WTC11 (cell line): ENCODE measurements at regions not wholly inside any gene's neighbourhood (a gene's known extent, or its start where the extent isn't known, plus 50 kb on each side); places are given as distances from the start of the nearest gene placed in this dataset.

Source experiments
- ATAC-seq: fragments of 200-7000 bp; cut with Tn5 transposase; 2 replicates; pipeline ENCODE4 v1.10.0; 2021; ENCODE audit warnings: mild to moderate bottlenecking, moderate library complexity
- CTCF ChIA-PET: fragments of 300-600 bp; sonication (Branson Sonifier 250); formaldehyde crosslinking; loops from one replicate; lab custom pipeline; 2021; ENCODE audit warnings: antibody characterized with exemption; lab: Charles Lee
- POLR2A ChIA-PET: fragments of 350-600 bp; sonication (Branson Sonifier 250); formaldehyde crosslinking; loops from one replicate; lab custom pipeline; 2021; ENCODE audit warnings: antibody characterized with exemption; lab: Charles Lee
- DNase-seq: peaks from one replicate; pipeline ENCODE4 v3.0.0; 2021; ENCODE audit warnings: low spot score
- H3K27ac Mint-ChIP-seq: 2 replicates; pipeline ENCODE4 v1.8.0; 2021; ENCODE audit warnings: mixed read lengths
- H3K27me3 Mint-ChIP-seq: 2 replicates; pipeline ENCODE4 v1.8.0; 2021; ENCODE audit warnings: low read depth, mild to moderate bottlenecking, moderate library complexity, mixed read lengths
- H3K36me3 Mint-ChIP-seq: 2 replicates; pipeline ENCODE4 v1.8.0; 2021; ENCODE audit warnings: mixed read lengths
- H3K4me1 Mint-ChIP-seq: 2 replicates; pipeline ENCODE4 v1.8.0; 2022; ENCODE audit warnings: mixed read lengths
- H3K4me3 Mint-ChIP-seq: 2 replicates; pipeline ENCODE4 v1.8.0; 2021; ENCODE audit warnings: mild to moderate bottlenecking, moderate library complexity, mixed read lengths
- H3K9me3 Mint-ChIP-seq: 2 replicates; pipeline ENCODE4 v1.8.0; 2021; ENCODE audit warnings: mixed read lengths
- HMGA2 ChIP-seq: fragments of 250-450 bp; sonication (Bioruptor Pico); IDR thresholded peaks from 2 replicates; pipeline ENCODE4 v1.4.0; 2021; ENCODE audit warnings: mild to moderate bottlenecking, moderate library complexity
- IRF2 ChIP-seq: sonication (generic); formaldehyde crosslinking; IDR thresholded peaks from 2 replicates; pipeline ENCODE4 v1.8.0; 2022; ENCODE audit warnings: low read depth, missing genetic modification reagents, borderline replicate concordance
- RORB ChIP-seq: fragments of 250-450 bp; sonication (Bioruptor Pico); IDR thresholded peaks from 2 replicates; pipeline ENCODE4 v1.9.0; 2021; ENCODE audit warnings: mild to moderate bottlenecking
- SMAD3 ChIP-seq: sonication (generic); formaldehyde crosslinking; IDR thresholded peaks from 2 replicates; pipeline ENCODE4 v1.8.0; 2022; ENCODE audit warnings: missing genetic modification reagents, mild to moderate bottlenecking, borderline replicate concordance
- SOX15 ChIP-seq: fragments of 250-450 bp; sonication (Bioruptor Pico); IDR thresholded peaks from 2 replicates; pipeline ENCODE4 v1.9.0; 2021; ENCODE audit warnings: mild to moderate bottlenecking
- TCF7 ChIP-seq: sonication (generic); formaldehyde crosslinking; IDR thresholded peaks from 2 replicates; pipeline ENCODE4 v1.8.0; 2022; ENCODE audit warnings: mild to moderate bottlenecking, low read depth, missing genetic modification reagents, moderate library complexity
- TEAD1 ChIP-seq: sonication (generic); formaldehyde crosslinking; IDR thresholded peaks from 2 replicates; pipeline ENCODE4 v1.8.0; 2022; ENCODE audit warnings: mild to moderate bottlenecking, missing genetic modification reagents
- TEAD4 ChIP-seq: sonication (generic); formaldehyde crosslinking; IDR thresholded peaks from 2 replicates; pipeline ENCODE4 v1.8.0; 2022; ENCODE audit warnings: mild to moderate bottlenecking, missing genetic modification reagents
- TF ChIP-seq, protein P1 (sequence below): fragments of 200-600 bp; IDR thresholded peaks from 2 replicates; pipeline ENCODE4 v1.8.0; 2022; ENCODE audit warnings: antibody characterized with exemption
- TF ChIP-seq, protein P2 (sequence below): sonication (generic); formaldehyde crosslinking; IDR thresholded peaks from 2 replicates; pipeline ENCODE4 v1.8.1; 2022; ENCODE audit warnings: low read depth, mild to moderate bottlenecking, moderate library complexity, missing genetic modification reagents, borderline replicate concordance
- TF ChIP-seq, protein P3 (sequence below): sonication (generic); formaldehyde crosslinking; IDR thresholded peaks from 2 replicates; pipeline ENCODE4 v1.8.0; 2023; ENCODE audit warnings: missing genetic modification reagents, mild to moderate bottlenecking, borderline replicate concordance

DNA sequence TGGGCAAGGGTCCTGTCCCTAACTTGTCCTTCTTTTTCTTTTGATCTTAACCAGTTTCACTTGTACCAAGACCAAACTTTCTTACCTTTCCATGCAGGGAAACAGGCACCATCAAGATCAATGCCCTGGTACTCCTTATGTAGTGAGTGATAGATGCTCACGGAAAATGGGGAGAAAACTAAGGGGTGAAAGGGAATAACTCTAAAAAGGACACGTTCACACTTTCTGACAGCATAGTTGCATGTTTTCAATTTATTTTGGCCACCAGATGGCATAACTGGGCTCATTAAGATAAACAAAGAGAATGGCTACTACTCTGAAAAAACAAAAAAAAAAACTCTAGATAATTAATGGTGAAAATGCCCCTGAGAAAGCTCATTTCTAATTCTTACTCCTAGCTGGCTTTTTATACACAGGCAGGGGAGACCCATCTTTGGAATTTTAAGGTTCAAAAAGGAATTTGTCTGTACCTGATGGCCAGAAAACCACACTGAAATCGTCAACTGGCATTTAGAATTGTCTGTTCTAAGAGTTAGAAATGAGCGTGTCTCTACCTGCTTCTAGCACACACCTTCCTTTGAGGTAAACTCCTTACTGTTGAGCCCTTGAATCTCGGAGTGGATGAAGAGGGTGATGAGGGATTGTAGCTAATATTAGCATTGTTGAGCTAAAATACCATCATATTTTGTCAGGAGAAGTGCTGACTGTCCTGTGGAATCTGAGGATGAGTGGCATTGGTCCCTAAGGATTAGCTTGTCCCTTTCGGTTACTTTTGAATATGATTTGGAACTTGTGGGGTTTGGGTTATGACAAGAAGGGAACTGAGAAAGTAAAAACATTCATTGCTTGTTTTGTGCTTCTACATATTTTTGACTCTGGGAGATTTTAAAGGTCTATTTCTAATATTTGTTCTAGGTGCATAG, 62.2 kb upstream of the DDR1 start:
- no peak for TF ChIP-seq IRF2 (CRISPR knock-in tag)
- TF ChIP-seq, protein P1, sequence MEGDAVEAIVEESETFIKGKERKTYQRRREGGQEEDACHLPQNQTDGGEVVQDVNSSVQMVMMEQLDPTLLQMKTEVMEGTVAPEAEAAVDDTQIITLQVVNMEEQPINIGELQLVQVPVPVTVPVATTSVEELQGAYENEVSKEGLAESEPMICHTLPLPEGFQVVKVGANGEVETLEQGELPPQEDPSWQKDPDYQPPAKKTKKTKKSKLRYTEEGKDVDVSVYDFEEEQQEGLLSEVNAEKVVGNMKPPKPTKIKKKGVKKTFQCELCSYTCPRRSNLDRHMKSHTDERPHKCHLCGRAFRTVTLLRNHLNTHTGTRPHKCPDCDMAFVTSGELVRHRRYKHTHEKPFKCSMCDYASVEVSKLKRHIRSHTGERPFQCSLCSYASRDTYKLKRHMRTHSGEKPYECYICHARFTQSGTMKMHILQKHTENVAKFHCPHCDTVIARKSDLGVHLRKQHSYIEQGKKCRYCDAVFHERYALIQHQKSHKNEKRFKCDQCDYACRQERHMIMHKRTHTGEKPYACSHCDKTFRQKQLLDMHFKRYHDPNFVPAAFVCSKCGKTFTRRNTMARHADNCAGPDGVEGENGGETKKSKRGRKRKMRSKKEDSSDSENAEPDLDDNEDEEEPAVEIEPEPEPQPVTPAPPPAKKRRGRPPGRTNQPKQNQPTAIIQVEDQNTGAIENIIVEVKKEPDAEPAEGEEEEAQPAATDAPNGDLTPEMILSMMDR, result peak; percentile 18; the same call in 1 of the 2 replicates
- H3K27me3 Mint-ChIP-seq, result no peaks in the 10 kb centered on the region
- ATAC-seq (peak; percentile 59), DNase-seq (no peak)
- H3K36me3 Mint-ChIP-seq, result no peaks in the 10 kb centered on the region
- H3K4me1 Mint-ChIP-seq, result peaks cover 30% of the 10 kb centered on the region
- H3K27ac Mint-ChIP-seq, result peak overlapping the region; percentile 54; the same call in 1 of the 2 replicates
- no peak overlapping the region for H3K4me3 Mint-ChIP-seq
- ChIA-PET POLR2A (interaction anchor here (1.1 kb wide), 1 partner anchor 59 kb away, joined by 4 read pairs; no protein-coding TSS in a partner anchor), CTCF (interaction anchor here (0.9 to 4.1 kb wide), 16 partner anchors 9 to 277 kb away, joined by 3 to 54 read pairs (median 6); partner anchors contain the start of genes DDR1 and VARS2)
- no peaks in the 10 kb centered on the region for H3K9me3 Mint-ChIP-seq

DNA sequence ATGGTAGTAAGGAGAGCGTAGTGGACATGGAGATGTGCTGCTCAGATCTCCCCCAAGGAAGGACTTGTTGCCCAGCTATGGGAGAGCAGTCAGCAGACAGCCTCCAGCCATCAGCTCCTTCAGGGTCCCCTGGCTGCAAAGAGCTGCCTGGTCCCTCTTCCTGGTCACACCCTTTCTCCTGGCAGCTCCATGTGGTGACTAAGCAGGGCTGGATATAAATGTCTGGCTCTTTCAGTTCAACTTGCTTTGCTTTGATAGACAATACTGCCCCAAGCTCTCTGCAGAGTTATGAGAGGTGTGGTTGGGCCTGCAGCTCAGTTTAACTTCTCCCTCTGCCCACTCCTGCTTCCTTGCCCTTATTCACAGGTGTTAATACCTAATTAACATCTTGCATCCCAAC, 64.1 kb upstream of the DDR1 start:
- Mint-ChIP-seq H3K27ac (0 out of 2 replicates have a peak overlapping the region, but pooled peaks have one; percentile 21), H3K4me1 (peaks cover 25% of the 10 kb centered on the region), H3K9me3 (peaks cover 5% of the 10 kb centered on the region), H3K27me3 (no peaks in the 10 kb centered on the region), H3K36me3 (peaks cover 4% of the 10 kb centered on the region)
- no peak for DNase-seq
- ATAC-seq, result no peak
- ChIA-PET POLR2A (interaction anchor here (0.5 to 1.1 kb wide), 4 partner anchors 10 to 175 kb away, joined by 3 to 4 read pairs (median 3); partner anchors contain the start of gene IER3), CTCF (interaction anchor here (1.0 to 4.1 kb wide), 10 partner anchors 9 to 259 kb away, joined by 3 to 54 read pairs (median 4); partner anchors contain the start of genes DDR1 and VARS2)
- TF ChIP-seq SOX15 (CRISPR knock-in tag) (no peak), TEAD1 (CRISPR knock-in tag) (no peak), TEAD4 (CRISPR knock-in tag) (no peak), SMAD3 (CRISPR knock-in tag) (no peak), HMGA2 (CRISPR knock-in tag) (no peak), RORB (CRISPR knock-in tag) (no peak), TCF7 (CRISPR knock-in tag) (no peak), IRF2 (CRISPR knock-in tag) (no peak)
- TF ChIP-seq, protein P2, sequence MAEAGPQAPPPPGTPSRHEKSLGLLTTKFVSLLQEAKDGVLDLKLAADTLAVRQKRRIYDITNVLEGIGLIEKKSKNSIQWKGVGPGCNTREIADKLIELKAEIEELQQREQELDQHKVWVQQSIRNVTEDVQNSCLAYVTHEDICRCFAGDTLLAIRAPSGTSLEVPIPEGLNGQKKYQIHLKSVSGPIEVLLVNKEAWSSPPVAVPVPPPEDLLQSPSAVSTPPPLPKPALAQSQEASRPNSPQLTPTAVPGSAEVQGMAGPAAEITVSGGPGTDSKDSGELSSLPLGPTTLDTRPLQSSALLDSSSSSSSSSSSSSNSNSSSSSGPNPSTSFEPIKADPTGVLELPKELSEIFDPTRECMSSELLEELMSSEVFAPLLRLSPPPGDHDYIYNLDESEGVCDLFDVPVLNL (CRISPR knock-in tag), result no peak
- TF ChIP-seq, protein P3, sequence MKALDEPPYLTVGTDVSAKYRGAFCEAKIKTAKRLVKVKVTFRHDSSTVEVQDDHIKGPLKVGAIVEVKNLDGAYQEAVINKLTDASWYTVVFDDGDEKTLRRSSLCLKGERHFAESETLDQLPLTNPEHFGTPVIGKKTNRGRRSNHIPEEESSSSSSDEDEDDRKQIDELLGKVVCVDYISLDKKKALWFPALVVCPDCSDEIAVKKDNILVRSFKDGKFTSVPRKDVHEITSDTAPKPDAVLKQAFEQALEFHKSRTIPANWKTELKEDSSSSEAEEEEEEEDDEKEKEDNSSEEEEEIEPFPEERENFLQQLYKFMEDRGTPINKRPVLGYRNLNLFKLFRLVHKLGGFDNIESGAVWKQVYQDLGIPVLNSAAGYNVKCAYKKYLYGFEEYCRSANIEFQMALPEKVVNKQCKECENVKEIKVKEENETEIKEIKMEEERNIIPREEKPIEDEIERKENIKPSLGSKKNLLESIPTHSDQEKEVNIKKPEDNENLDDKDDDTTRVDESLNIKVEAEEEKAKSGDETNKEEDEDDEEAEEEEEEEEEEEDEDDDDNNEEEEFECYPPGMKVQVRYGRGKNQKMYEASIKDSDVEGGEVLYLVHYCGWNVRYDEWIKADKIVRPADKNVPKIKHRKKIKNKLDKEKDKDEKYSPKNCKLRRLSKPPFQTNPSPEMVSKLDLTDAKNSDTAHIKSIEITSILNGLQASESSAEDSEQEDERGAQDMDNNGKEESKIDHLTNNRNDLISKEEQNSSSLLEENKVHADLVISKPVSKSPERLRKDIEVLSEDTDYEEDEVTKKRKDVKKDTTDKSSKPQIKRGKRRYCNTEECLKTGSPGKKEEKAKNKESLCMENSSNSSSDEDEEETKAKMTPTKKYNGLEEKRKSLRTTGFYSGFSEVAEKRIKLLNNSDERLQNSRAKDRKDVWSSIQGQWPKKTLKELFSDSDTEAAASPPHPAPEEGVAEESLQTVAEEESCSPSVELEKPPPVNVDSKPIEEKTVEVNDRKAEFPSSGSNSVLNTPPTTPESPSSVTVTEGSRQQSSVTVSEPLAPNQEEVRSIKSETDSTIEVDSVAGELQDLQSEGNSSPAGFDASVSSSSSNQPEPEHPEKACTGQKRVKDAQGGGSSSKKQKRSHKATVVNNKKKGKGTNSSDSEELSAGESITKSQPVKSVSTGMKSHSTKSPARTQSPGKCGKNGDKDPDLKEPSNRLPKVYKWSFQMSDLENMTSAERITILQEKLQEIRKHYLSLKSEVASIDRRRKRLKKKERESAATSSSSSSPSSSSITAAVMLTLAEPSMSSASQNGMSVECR, result no peak
- TF ChIP-seq, all 79 proteins: peak for 0
- no peak overlapping the region for H3K4me3 Mint-ChIP-seq
